ENCODE measurements at regions not wholly inside any gene's neighbourhood (a gene's known extent, or its start where the extent isn't known, plus 50 kb on each side); places are given as distances from the start of the nearest gene placed in this dataset.

GRCh38 chr5:105663671-105664070 lies 2007.1 kb downstream of the EFNA5 start:
- no peak for FAIRE-seq

GRCh38 chr5:105659396-105659795 lies 2011.3 kb downstream of the EFNA5 start:
- Histone ChIP-seq H3K4me1 (ENCODE audit: control insufficient read depth, extremely low read depth, insufficient read depth, low read length) (no peaks in the 10 kb centered on the region), H3K4me3 (ENCODE audit: control insufficient read depth in 2 of 3, extremely low read depth in 1 of 3, insufficient read depth in 2 of 3, low read depth in 1 of 3, low read length in 3 of 3) (no peak overlapping the region), H3K27ac (ENCODE audit: control insufficient read depth, insufficient read depth, low read length) (no peak overlapping the region), H3K9me3 (ENCODE audit: control insufficient read depth, low read depth, low read length) (no peaks in the 10 kb centered on the region), H3K36me3 (ENCODE audit: control insufficient read depth in 2 of 2, extremely low read depth in 1 of 2, insufficient read depth in 2 of 2, low read length in 2 of 2) (no peaks in the 10 kb centered on the region), H4K20me1 (ENCODE audit: control insufficient read depth, extremely low read depth, insufficient read depth, low read length) (no peaks in the 10 kb centered on the region), H3K9me1 (ENCODE audit: control insufficient read depth, extremely low read depth, insufficient read depth, low read length) (no peaks in the 10 kb centered on the region), H3K4me2 (ENCODE audit: control insufficient read depth, extremely low read depth, insufficient read depth, low read depth, low read length) (no peak overlapping the region), H2AFZ (ENCODE audit: control insufficient read depth, low read length) (no peak overlapping the region), H3K9ac (ENCODE audit: control insufficient read depth, extremely low read depth, insufficient read depth, low read length) (no peak overlapping the region), H3K27me3 (ENCODE audit: control insufficient read depth, extremely low read depth, insufficient read depth, low read length) (no peaks in the 10 kb centered on the region), H3K79me2 (ENCODE audit: control insufficient read depth, insufficient read depth, low read length) (no peaks in the 10 kb centered on the region)
- DNase-seq (ENCODE audit: low read depth, low spot score) (no peak), FAIRE-seq (no peak)
- dilution Hi-C loops (cut with MboI; ENCODE audit: extremely low pct_ligation_motif_present, low sequenced_read_pairs), result no loop called here
- TF ChIP-seq EZH2 (IDR thresholded peaks at IDR 0.05; ENCODE audit: low read length) (no peak), CTCF (optimal IDR thresholded peaks at IDR 0.05 in 1 of 3, IDR thresholded peaks at IDR 0.05 in 1 of 3, conservative IDR thresholded peaks at IDR 0.05 in 1 of 3; ENCODE audit: extremely low read depth in 1 of 3, insufficient read depth in 2 of 3, low read length in 3 of 3) (no peak)

More at GRCh38 chr5:105663671-105664070, 2007.1 kb downstream of the EFNA5 start:
- Histone ChIP-seq H3K4me2 (ENCODE audit: control insufficient read depth, extremely low read depth, insufficient read depth, low read depth, low read length) (no peak overlapping the region), H2AFZ (ENCODE audit: control insufficient read depth, low read length) (no peak overlapping the region), H3K9me1 (ENCODE audit: control insufficient read depth, extremely low read depth, insufficient read depth, low read length) (no peaks in the 10 kb centered on the region), H4K20me1 (ENCODE audit: control insufficient read depth, extremely low read depth, insufficient read depth, low read length) (no peaks in the 10 kb centered on the region), H3K4me1 (ENCODE audit: control insufficient read depth, extremely low read depth, insufficient read depth, low read length) (no peaks in the 10 kb centered on the region), H3K79me2 (ENCODE audit: control insufficient read depth, insufficient read depth, low read length) (no peaks in the 10 kb centered on the region), H3K36me3 (ENCODE audit: control insufficient read depth in 2 of 2, extremely low read depth in 1 of 2, insufficient read depth in 2 of 2, low read length in 2 of 2) (no peaks in the 10 kb centered on the region), H3K4me3 (ENCODE audit: control insufficient read depth in 2 of 3, extremely low read depth in 1 of 3, insufficient read depth in 2 of 3, low read depth in 1 of 3, low read length in 3 of 3) (no peak overlapping the region), H3K27ac (ENCODE audit: control insufficient read depth, insufficient read depth, low read length) (no peak overlapping the region), H3K27me3 (ENCODE audit: control insufficient read depth, extremely low read depth, insufficient read depth, low read length) (no peaks in the 10 kb centered on the region), H3K9me3 (ENCODE audit: control insufficient read depth, low read depth, low read length) (no peaks in the 10 kb centered on the region), H3K9ac (ENCODE audit: control insufficient read depth, extremely low read depth, insufficient read depth, low read length) (no peak overlapping the region)
- no peak for DNase-seq (ENCODE audit: low read depth, low spot score)
- dilution Hi-C loops (cut with MboI; ENCODE audit: extremely low pct_ligation_motif_present, low sequenced_read_pairs), result no loop called here
- TF ChIP-seq CTCF (optimal IDR thresholded peaks at IDR 0.05 in 1 of 3, IDR thresholded peaks at IDR 0.05 in 1 of 3, conservative IDR thresholded peaks at IDR 0.05 in 1 of 3; ENCODE audit: extremely low read depth in 1 of 3, insufficient read depth in 2 of 3, low read length in 3 of 3) (no peak), EZH2 (IDR thresholded peaks at IDR 0.05; ENCODE audit: low read length) (no peak)
